GM12878 (cell line): ENCODE measurements at regions not wholly inside any gene's neighbourhood (a gene's known extent, or its start where the extent isn't known, plus 50 kb on each side); places are given as distances from the start of the nearest gene placed in this dataset.

Experiments used
- CREB1 ChIP-seq: IDR thresholded peaks from 2 replicates; pipeline ENCODE4 v1.6.1; 2012; ENCODE audit warnings: low read depth, mild to moderate bottlenecking, inconsistent platforms
- CREM ChIP-seq: IDR thresholded peaks from 2 replicates; pipeline ENCODE4 v1.6.1; 2014; ENCODE audit warnings: antibody characterized with exemption, low read depth
- CTCF ChIP-seq, 3 experiments: IDR thresholded peaks in 2 of 3; conservative IDR thresholded peaks in 1 of 3; 2 replicates each; pipeline ENCODE4 v1.5.1; 2011; ENCODE audit warnings: low read depth in 3 of 3, low read length in 3 of 3, mild to moderate bottlenecking in 3 of 3, control low read depth in 2 of 3, moderate library complexity in 2 of 3, inconsistent platforms in 1 of 3, mixed read lengths in 1 of 3; ENCODE audit not compliant: control insufficient read depth in 2 of 3, insufficient read depth in 1 of 3; ENCODE audit errors: extremely low read depth in 1 of 3
- EED ChIP-seq: sonication (generic); IDR thresholded peaks from 2 replicates; pipeline ENCODE4 v1.6.1; 2016; ENCODE audit warnings: antibody characterized with exemption, low read depth
- ESRRA ChIP-seq: IDR thresholded peaks from 2 replicates; pipeline ENCODE4 v1.6.1; 2012; ENCODE audit warnings: mild to moderate bottlenecking, low read length, improper control_type of control experiment
- FOXM1 ChIP-seq: IDR thresholded peaks from 2 replicates; pipeline ENCODE4 v1.6.1; 2012; ENCODE audit warnings: low read depth, mild to moderate bottlenecking, inconsistent platforms, low read length, moderate library complexity
- GATAD2B ChIP-seq: fragments of 450-650 bp; conservative IDR thresholded peaks from 2 replicates; pipeline ENCODE4 v1.6.1; 2017; ENCODE audit warnings: low read depth, mild to moderate bottlenecking, moderate library complexity
- HDAC2 ChIP-seq: fragments of 200-600 bp; sonication (generic); IDR thresholded peaks from 2 replicates; pipeline ENCODE4 v1.6.1; 2017
- IKZF2 ChIP-seq, 2 experiments: fragments of 450-650 bp; IDR thresholded peaks; 2 replicates each; pipeline ENCODE4 v1.6.1; 2017; ENCODE audit warnings: mild to moderate bottlenecking in 2 of 2, moderate library complexity in 2 of 2
- JUND ChIP-seq: IDR thresholded peaks from 2 replicates; pipeline ENCODE4 v1.6.1; 2012; ENCODE audit warnings: low read depth, mild to moderate bottlenecking, low read length, improper control_type of control experiment, moderate library complexity
- MLLT1 ChIP-seq: fragments of 450-650 bp; IDR thresholded peaks from 2 replicates; pipeline ENCODE4 v1.6.1; 2016; ENCODE audit warnings: mild to moderate bottlenecking
- MYB ChIP-seq: fragments of 150-350 bp; IDR thresholded peaks from 2 replicates; pipeline ENCODE4 v1.6.1; 2014; ENCODE audit warnings: mild to moderate bottlenecking, low read depth, low read length, borderline replicate concordance
- NR2F1 ChIP-seq: fragments of 450-650 bp; conservative IDR thresholded peaks from 2 replicates; pipeline ENCODE4 v1.6.1; 2017; ENCODE audit warnings: mild to moderate bottlenecking
- PAX8 ChIP-seq: fragments of 450-650 bp; IDR thresholded peaks from 2 replicates; pipeline ENCODE4 v1.6.1; 2017; ENCODE audit warnings: mild to moderate bottlenecking, moderate library complexity
- POLR2AphosphoS2 ChIP-seq: IDR thresholded peaks from 2 replicates; pipeline ENCODE4 v1.6.1; 2011; ENCODE audit warnings: low read depth, mild to moderate bottlenecking, low read length, improper control_type of control experiment, moderate library complexity
- RAD51 ChIP-seq: fragments of 450-650 bp; IDR thresholded peaks from 2 replicates; pipeline ENCODE4 v1.6.1; 2016; ENCODE audit warnings: moderate library complexity, mild to moderate bottlenecking, inconsistent platforms
- SMC3 ChIP-seq: IDR thresholded peaks from 2 replicates; pipeline ENCODE4 v1.6.1; 2011; ENCODE audit warnings: low read length, improper control_type of control experiment, borderline replicate concordance
- SP1 ChIP-seq: IDR thresholded peaks from one replicate; pipeline ENCODE4 v1.6.1; 2011; ENCODE audit warnings: low read depth, low read length
- SREBF2 ChIP-seq: IDR thresholded peaks from 2 replicates; pipeline ENCODE4 v1.6.1; 2012; ENCODE audit warnings: mild to moderate bottlenecking, low read length
- STAT3 ChIP-seq: IDR thresholded peaks from 2 replicates; pipeline ENCODE4 v1.6.1; 2011; ENCODE audit warnings: low read depth, low read length, improper control_type of control experiment
- USF2 ChIP-seq: IDR thresholded peaks from 2 replicates; pipeline ENCODE4 v1.6.1; 2011; ENCODE audit warnings: low read depth, low read length, improper control_type of control experiment, borderline replicate concordance
- ZNF207 ChIP-seq: fragments of 450-650 bp; IDR thresholded peaks from 2 replicates; pipeline ENCODE4 v1.6.1; 2014; ENCODE audit warnings: antibody characterized with exemption, mild to moderate bottlenecking, borderline replicate concordance
- ZNF274 ChIP-seq: IDR thresholded peaks from one replicate; pipeline ENCODE4 v1.8.0; 2011; ENCODE audit not compliant: insufficient read length, insufficient read depth
- ZNF687 ChIP-seq: fragments of 450-650 bp; IDR thresholded peaks from 2 replicates; pipeline ENCODE4 v1.6.1; 2017; ENCODE audit warnings: mild to moderate bottlenecking, moderate library complexity

GRCh38 chr12:93243689-93244513 lies 133.8 kb upstream of the NUDT4 start (continued):
- TF ChIP-seq CREM, result 0 out of 2 replicates have a peak, but pooled peaks have one; percentile 23
- no peak for TF ChIP-seq SREBF2
- TF ChIP-seq ZNF207, result no peak
- peak; percentile 52; the same call in 1 of the 2 replicates for TF ChIP-seq GATAD2B
- TF ChIP-seq EED, result peak; percentile 66; the same call in 1 of the 2 replicates
- no peak for TF ChIP-seq STAT3
- no peak for TF ChIP-seq JUND
- peak in 1 of 2 experiments; percentile 53; a peak in 3 of 4 replicates for TF ChIP-seq IKZF2 (IDR thresholded peaks at IDR 0.05)
- no peak for TF ChIP-seq ZNF274
- 0 out of 2 replicates have a peak, but pooled peaks have one; percentile 50 for TF ChIP-seq FOXM1
- no peak for TF ChIP-seq POLR2AphosphoS2
- TF ChIP-seq PAX8, result no peak
- peak; percentile 85 for TF ChIP-seq MLLT1
- TF ChIP-seq CREB1, result 0 out of 2 replicates have a peak, but pooled peaks have one; percentile 33
- no peak for TF ChIP-seq MYB
- TF ChIP-seq ESRRA, result no peak
- TF ChIP-seq USF2, result no peak
- TF ChIP-seq HDAC2, result no peak
- no peak for TF ChIP-seq NR2F1
- TF ChIP-seq RAD51, result no peak
- no peak for TF ChIP-seq ZNF687
- 0 out of 2 replicates have a peak, but pooled peaks have one; percentile 20 for TF ChIP-seq SMC3
- no peak for TF ChIP-seq SP1
- TF ChIP-seq CTCF (IDR thresholded peaks at IDR 0.05 in 2 of 3, conservative IDR thresholded peaks at IDR 0.05 in 1 of 3; ENCODE audit: control insufficient read depth in 2 of 3, extremely low read depth in 1 of 3, insufficient read depth in 1 of 3, low read depth in 3 of 3, low read length in 3 of 3), result no peak
